ENCODE measurements at regions not wholly inside any gene's neighbourhood (a gene's known extent, or its start where the extent isn't known, plus 50 kb on each side); places are given as distances from the start of the nearest gene placed in this dataset.

- H3K36me3 ChIP-seq (ENCODE audit: insufficient read depth, low read length): no peaks in the 10 kb centered on the region
- CTCF ChIA-PET (ENCODE audit: unreplicated experiment): no interaction called here
These were observed 205.6 kb downstream of the ATG4C start for GRCh38 chr1:62989497-62989896.

GRCh38 chr1:62991152-62991551 lies 207.2 kb downstream of the ATG4C start:
- no TSS peak for BruUV-seq (replicated peaks)
- H2AFZ ChIP-seq (ENCODE audit: low read length): no peak overlapping the region
- ChIA-PET POLR2A (interaction anchor here (0.5 to 0.9 kb wide), 3 partner anchors 34 to 1007 kb away, joined by 3 read pairs; no protein-coding TSS in a partner anchor), CTCF (ENCODE audit: unreplicated experiment) (no interaction called here)
- H3K79me2 ChIP-seq (ENCODE audit: insufficient read depth, low read depth, low read length): no peaks in the 10 kb centered on the region
- H3K4me1 ChIP-seq (ENCODE audit: insufficient read depth, low read length, poor library complexity, severe bottlenecking): no peaks in the 10 kb centered on the region
- H3K9me2 ChIP-seq (ENCODE audit: insufficient read depth, low read length): no peaks in the 10 kb centered on the region
- no peaks in the 10 kb centered on the region for H3K36me3 ChIP-seq (ENCODE audit: insufficient read depth, low read length)
- no peak overlapping the region for H3K4me2 ChIP-seq (ENCODE audit: low read length)
- H4K20me1 ChIP-seq (ENCODE audit: insufficient read depth, low read length): no peaks in the 10 kb centered on the region
- no peaks in the 10 kb centered on the region for H3K9me3 ChIP-seq (ENCODE audit: low read length)
- no peak for DNase-seq (ENCODE audit: low spot score)
- intact Hi-C loops (cut with micrococcal nuclease; ENCODE audit: unreplicated experiment): no loop called here
- no peak overlapping the region for H3K4me3 ChIP-seq (ENCODE audit: low read depth, low read length, poor library complexity, severe bottlenecking)
- no peak overlapping the region for H3K27ac ChIP-seq (ENCODE audit: low read depth, low read length, poor library complexity, severe bottlenecking)
- TF ChIP-seq EZH2phosphoT487 (IDR thresholded peaks at IDR 0.05; ENCODE audit: borderline replicate concordance, low read depth, low read length) (no peak), CTCF (conservative IDR thresholded peaks at IDR 0.05; ENCODE audit: low read length) (no peak)

More at GRCh38 chr1:62989497-62989896, 205.6 kb downstream of the ATG4C start:
- TF ChIP-seq CTCF (conservative IDR thresholded peaks at IDR 0.05; ENCODE audit: low read length): 0 out of 2 replicates have a peak, but pooled peaks have one; percentile 17
- no peak for TF ChIP-seq EZH2phosphoT487 (IDR thresholded peaks at IDR 0.05; ENCODE audit: borderline replicate concordance, low read depth, low read length)
- H3K9me3 ChIP-seq (ENCODE audit: low read length): no peaks in the 10 kb centered on the region
- H3K27ac ChIP-seq (ENCODE audit: low read depth, low read length, poor library complexity, severe bottlenecking): no peak overlapping the region
- POLR2A ChIA-PET: no interaction called here
- H3K4me2 ChIP-seq (ENCODE audit: low read length): no peak overlapping the region
- no peak for DNase-seq (ENCODE audit: low spot score)
- intact Hi-C loops (cut with micrococcal nuclease; ENCODE audit: unreplicated experiment): no loop called here
- no peaks in the 10 kb centered on the region for H3K4me1 ChIP-seq (ENCODE audit: insufficient read depth, low read length, poor library complexity, severe bottlenecking)
- no peaks in the 10 kb centered on the region for H3K9me2 ChIP-seq (ENCODE audit: insufficient read depth, low read length)
- no peak overlapping the region for H3K4me3 ChIP-seq (ENCODE audit: low read depth, low read length, poor library complexity, severe bottlenecking)
- H4K20me1 ChIP-seq (ENCODE audit: insufficient read depth, low read length): no peaks in the 10 kb centered on the region
- H3K79me2 ChIP-seq (ENCODE audit: insufficient read depth, low read depth, low read length): no peaks in the 10 kb centered on the region
- BruUV-seq (replicated peaks): no TSS peak
- no peak overlapping the region for H2AFZ ChIP-seq (ENCODE audit: low read length)

DNA sequence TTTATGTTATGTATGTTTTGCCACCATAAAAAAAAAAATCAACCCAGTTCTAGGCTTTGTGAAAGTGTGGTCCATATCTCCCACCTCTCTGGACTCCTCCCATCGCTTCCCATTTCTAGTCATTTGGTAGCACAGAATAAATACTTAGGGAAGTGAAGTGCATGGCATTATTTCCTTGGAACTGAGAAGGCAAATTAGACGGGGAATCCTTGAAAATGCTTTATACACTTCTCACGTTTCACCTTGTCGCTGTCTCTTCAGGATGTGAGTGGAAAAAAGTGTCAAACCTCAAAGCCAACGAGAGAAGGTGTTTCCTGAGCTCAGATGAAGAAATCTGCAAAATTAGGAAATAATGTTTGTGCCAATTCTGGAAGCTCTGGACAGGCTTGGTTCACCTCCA lies 209.9 kb downstream of the ATG4C start:
- no peak for DNase-seq (ENCODE audit: low spot score)
- no peak overlapping the region for H2AFZ ChIP-seq (ENCODE audit: low read length)
- H3K4me2 ChIP-seq (ENCODE audit: low read length): no peak overlapping the region
- intact Hi-C loops (cut with micrococcal nuclease; ENCODE audit: unreplicated experiment): no loop called here
- TF ChIP-seq EZH2phosphoT487 (IDR thresholded peaks at IDR 0.05; ENCODE audit: borderline replicate concordance, low read depth, low read length) (no peak), CTCF (conservative IDR thresholded peaks at IDR 0.05; ENCODE audit: low read length) (no peak)
- H4K20me1 ChIP-seq (ENCODE audit: insufficient read depth, low read length): no peaks in the 10 kb centered on the region
- ChIA-PET CTCF (ENCODE audit: unreplicated experiment) (no interaction called here), POLR2A (no interaction called here)
- H3K9me3 ChIP-seq (ENCODE audit: low read length): no peaks in the 10 kb centered on the region
- H3K9me2 ChIP-seq (ENCODE audit: insufficient read depth, low read length): no peaks in the 10 kb centered on the region
- no TSS peak for BruUV-seq (replicated peaks)
- no peak overlapping the region for H3K27ac ChIP-seq (ENCODE audit: low read depth, low read length, poor library complexity, severe bottlenecking)
- H3K4me1 ChIP-seq (ENCODE audit: insufficient read depth, low read length, poor library complexity, severe bottlenecking): no peaks in the 10 kb centered on the region
- no peaks in the 10 kb centered on the region for H3K79me2 ChIP-seq (ENCODE audit: insufficient read depth, low read depth, low read length)
- no peak overlapping the region for H3K4me3 ChIP-seq (ENCODE audit: low read depth, low read length, poor library complexity, severe bottlenecking)
- no peaks in the 10 kb centered on the region for H3K36me3 ChIP-seq (ENCODE audit: insufficient read depth, low read length)

Measured in OCI-LY7 (cell line).